ENCODE measurements at regions not wholly inside any gene's neighbourhood (a gene's known extent, or its start where the extent isn't known, plus 50 kb on each side); places are given as distances from the start of the nearest gene placed in this dataset.

- TF ChIP-seq POLR2AphosphoS5 (IDR thresholded peaks at IDR 0.05; ENCODE audit: low read depth, low read length) (no peak), FOXP2 (optimal IDR thresholded peaks at IDR 0.05; ENCODE audit: borderline replicate concordance, extremely low read depth, extremely low read length, insufficient read depth) (no peak), TAF1 (IDR thresholded peaks at IDR 0.05; ENCODE audit: borderline replicate concordance, insufficient read depth, low read length) (no peak), REST (IDR thresholded peaks at IDR 0.05; ENCODE audit: insufficient read depth in 1 of 2, low read depth in 2 of 2, low read length in 2 of 2) (no peak)
These were observed 127.7 kb downstream of the ZIC5 start for GRCh38 chr13:99843872-99844271.

All from PFSK-1 (cell line).